Trophoblast cell (in vitro differentiated cells and primary cell): ENCODE measurements at regions not wholly inside any gene's neighbourhood (a gene's known extent, or its start where the extent isn't known, plus 50 kb on each side); places are given as distances from the start of the nearest gene placed in this dataset.

Experiments used
- DNase-seq, 2 donors: peaks; one replicate each; pipeline ENCODE4 v3.0.0-alpha.2; 2016
- H2AFZ ChIP-seq: 2 replicates; pipeline ENCODE4 v1.6.1; 2013; ENCODE audit warnings: low read length, moderate library complexity, mild to moderate bottlenecking; ENCODE audit not compliant: insufficient read depth, poor library complexity
- H2AK5ac ChIP-seq: 2 replicates; pipeline ENCODE4 v1.6.1; 2013; ENCODE audit warnings: mild to moderate bottlenecking, low read length
- H2BK120ac ChIP-seq: 2 replicates; pipeline ENCODE4 v1.6.1; 2013; ENCODE audit warnings: low read length, mild to moderate bottlenecking, moderate library complexity; ENCODE audit not compliant: insufficient read depth, poor library complexity
- H2BK12ac ChIP-seq: 2 replicates; pipeline ENCODE4 v1.6.1; 2013; ENCODE audit warnings: mild to moderate bottlenecking, low read length, moderate library complexity
- H2BK5ac ChIP-seq: 2 replicates; pipeline ENCODE4 v1.6.1; 2013; ENCODE audit warnings: low read length, low read depth, moderate library complexity, mild to moderate bottlenecking; ENCODE audit not compliant: poor library complexity
- H3K14ac ChIP-seq: 2 replicates; pipeline ENCODE4 v1.6.1; 2013; ENCODE audit warnings: mild to moderate bottlenecking, low read length
- H3K18ac ChIP-seq: 2 replicates; pipeline ENCODE4 v1.6.1; 2013; ENCODE audit warnings: mild to moderate bottlenecking, low read length
- H3K23ac ChIP-seq: 2 replicates; pipeline ENCODE4 v1.6.1; 2013; ENCODE audit warnings: low read length
- H3K27ac ChIP-seq: 2 replicates; pipeline ENCODE4 v1.5.1; 2013; ENCODE audit warnings: low read depth, mild to moderate bottlenecking, inconsistent platforms, low read length, moderate library complexity
- H3K27me3 ChIP-seq: 2 replicates; pipeline ENCODE4 v1.6.1; 2013; ENCODE audit warnings: inconsistent platforms, mild to moderate bottlenecking, low read length, moderate library complexity; ENCODE audit not compliant: insufficient read depth
- H3K36me3 ChIP-seq, 2 experiments: 1 replicate in 1 of 2; 2 replicates in 1 of 2; pipeline ENCODE4 v1.6.1; 2013; ENCODE audit warnings: low read length in 2 of 2, mild to moderate bottlenecking in 2 of 2, moderate library complexity in 1 of 2; ENCODE audit not compliant: insufficient read depth in 2 of 2, control insufficient read depth in 1 of 2
- H3K4ac ChIP-seq: 2 replicates; pipeline ENCODE4 v1.6.1; 2013; ENCODE audit warnings: low read depth, mild to moderate bottlenecking, low read length, moderate library complexity
- H3K4me1 ChIP-seq, 2 experiments: 1 replicate in 1 of 2; 2 replicates in 1 of 2; pipeline ENCODE4 v1.6.1; 2013; ENCODE audit warnings: low read length in 2 of 2, mild to moderate bottlenecking in 2 of 2, moderate library complexity in 1 of 2; ENCODE audit not compliant: insufficient read depth in 2 of 2, control insufficient read depth in 1 of 2
- H3K4me2 ChIP-seq: 2 replicates; pipeline ENCODE4 v1.6.1; 2013; ENCODE audit warnings: inconsistent platforms, mild to moderate bottlenecking, low read length, moderate library complexity
- H3K4me3 ChIP-seq: 2 replicates; pipeline ENCODE4 v1.5.1; 2013; ENCODE audit warnings: mild to moderate bottlenecking, low read depth, low read length, inconsistent platforms
- H3K79me1 ChIP-seq: one replicate; pipeline ENCODE4 v1.6.1; 2013; ENCODE audit warnings: low read length
- H3K79me2 ChIP-seq: 2 replicates; pipeline ENCODE4 v1.6.1; 2013; ENCODE audit warnings: low read length, mild to moderate bottlenecking; ENCODE audit not compliant: control insufficient read depth, insufficient read depth, poor library complexity
- H3K9ac ChIP-seq: 2 replicates; pipeline ENCODE4 v1.6.1; 2013; ENCODE audit warnings: mild to moderate bottlenecking, low read length
- H3K9me3 ChIP-seq: 2 replicates; pipeline ENCODE4 v1.6.1; 2013; ENCODE audit warnings: low read depth, mild to moderate bottlenecking, control low read depth, inconsistent platforms, low read length; ENCODE audit not compliant: insufficient read depth
- H4K12ac ChIP-seq: 2 replicates; pipeline ENCODE4 v1.6.1; 2013; ENCODE audit warnings: low read depth, mild to moderate bottlenecking, low read length, moderate library complexity
- H4K8ac ChIP-seq: 2 replicates; pipeline ENCODE4 v1.6.1; 2013; ENCODE audit warnings: low read depth, mild to moderate bottlenecking, low read length, moderate library complexity
- H4K91ac ChIP-seq: one replicate; pipeline ENCODE4 v1.6.1; 2013; ENCODE audit warnings: low read depth, mild to moderate bottlenecking, low read length, moderate library complexity
- WGBS: extraction: QIAGEN DNeasy Blood & Tissue Kit; methylation state at CpG from one replicate; pipeline ENCODE4 v1.1.7; 2013; ENCODE audit warnings: missing lambda C conversion rate; ENCODE audit not compliant: insufficient read length, insufficient coverage; ENCODE audit errors: extremely low coverage; 5-methylcytosine and 5-hydroxymethylcytosine counted together

DNA sequence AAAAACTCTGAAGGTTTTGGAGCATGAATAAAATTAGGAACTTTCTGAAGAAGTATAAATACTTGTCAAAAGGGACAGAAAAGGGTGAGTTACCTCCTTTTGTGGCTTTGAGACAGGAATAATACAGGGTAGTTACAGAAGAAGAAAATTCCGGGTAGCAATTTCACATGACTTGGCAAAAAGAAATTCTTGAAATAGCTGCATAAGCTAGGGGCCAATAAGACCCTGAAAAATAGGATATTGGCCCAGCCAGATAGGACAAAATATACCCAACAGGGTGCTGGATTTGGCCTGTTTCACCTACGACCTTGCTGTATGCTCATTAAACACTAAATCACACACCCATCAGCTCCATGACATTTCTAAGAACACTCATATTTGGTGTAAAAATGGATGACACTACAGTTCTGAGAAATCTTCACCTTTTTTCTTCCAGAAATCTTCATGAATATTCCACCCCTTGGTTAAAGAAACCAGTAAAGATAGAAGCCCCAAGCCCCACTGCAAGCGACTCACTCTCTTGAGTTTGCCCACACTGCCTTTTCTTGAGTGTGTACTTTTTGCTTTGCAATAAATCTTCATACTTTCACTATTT is 362.7 kb downstream of the SEMA3D start:
- H3K18ac ChIP-seq = no peak overlapping the region
- no peak overlapping the region for H3K4ac ChIP-seq
- no CpG with 5 or more reads among the region's 3 CpGs for WGBS
- H2BK12ac ChIP-seq = no peak overlapping the region
- no peak for DNase-seq
- no peak overlapping the region for H2BK5ac ChIP-seq
- H3K9ac ChIP-seq = no peak overlapping the region
- H3K4me1 ChIP-seq = no peaks in the 10 kb centered on the region
- H3K79me1 ChIP-seq = no peaks in the 10 kb centered on the region
- H3K14ac ChIP-seq = no peak overlapping the region
- H4K91ac ChIP-seq = no peak overlapping the region
- H3K4me2 ChIP-seq = no peak overlapping the region
- no peak overlapping the region for H2AFZ ChIP-seq
- no peaks in the 10 kb centered on the region for H3K9me3 ChIP-seq
- H2AK5ac ChIP-seq = no peak overlapping the region
- no peaks in the 10 kb centered on the region for H3K36me3 ChIP-seq
- no peak overlapping the region for H4K12ac ChIP-seq
- H3K79me2 ChIP-seq = no peaks in the 10 kb centered on the region
- H4K8ac ChIP-seq = no peak overlapping the region
- H3K23ac ChIP-seq = no peak overlapping the region
- no peak overlapping the region for H3K4me3 ChIP-seq
- no peaks in the 10 kb centered on the region for H3K27me3 ChIP-seq
- no peak overlapping the region for H3K27ac ChIP-seq
- H2BK120ac ChIP-seq = no peak overlapping the region

DNA sequence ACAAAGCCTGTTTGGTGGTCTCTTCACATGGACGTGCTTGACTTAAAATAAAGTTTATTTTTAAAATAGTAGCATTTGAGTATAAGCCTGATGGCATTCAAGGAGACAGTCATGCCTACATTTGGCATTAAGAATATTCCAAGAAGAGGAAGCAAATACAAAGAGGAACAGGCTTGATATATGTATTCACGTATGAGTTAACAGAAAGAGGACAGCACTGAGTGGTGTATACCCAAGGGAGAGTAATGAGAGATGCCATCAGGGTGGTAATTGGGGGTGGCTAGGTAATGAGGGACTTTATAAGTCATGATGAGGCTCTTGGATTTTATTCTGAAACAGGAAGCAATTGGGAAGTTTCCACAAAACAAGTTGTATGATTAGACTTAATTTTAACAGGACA is 363.3 kb downstream of the SEMA3D start:
- no CpG with 5 or more reads among the region's 2 CpGs for WGBS

DNA sequence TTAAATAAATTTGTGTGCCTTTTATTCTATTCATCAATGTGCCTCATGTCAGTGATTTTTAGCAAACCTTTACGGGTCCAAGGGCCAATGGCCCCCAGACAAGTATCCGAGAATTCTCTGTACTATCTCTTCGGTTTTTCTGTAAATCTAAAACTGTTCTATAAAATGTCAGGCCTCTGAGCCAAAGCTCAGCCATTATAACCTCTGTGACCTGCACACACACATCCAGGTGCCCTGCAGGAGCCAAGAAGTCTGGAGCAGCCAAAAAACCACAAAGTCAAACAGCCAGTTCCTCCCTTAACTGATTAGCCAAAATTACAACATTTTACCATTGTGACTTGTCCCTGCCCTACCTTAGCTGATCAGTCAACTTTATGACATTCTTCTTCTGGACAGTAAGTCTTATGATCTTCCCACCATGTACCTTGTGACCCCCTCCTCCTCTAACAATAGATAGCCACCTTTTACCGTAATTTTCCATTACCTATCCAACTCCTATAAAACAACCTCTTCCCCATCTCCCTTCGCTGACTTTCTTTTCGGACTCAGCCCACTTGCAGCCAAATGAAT is 363.8 kb downstream of the SEMA3D start:
- Histone ChIP-seq H2BK5ac (no peak overlapping the region), H3K23ac (no peak overlapping the region), H3K27me3 (no peaks in the 10 kb centered on the region), H3K4me2 (no peak overlapping the region), H2AK5ac (no peak overlapping the region), H2BK120ac (no peak overlapping the region), H3K4me1 (no peaks in the 10 kb centered on the region), H4K91ac (no peak overlapping the region), H2BK12ac (no peak overlapping the region), H3K14ac (no peak overlapping the region), H3K4me3 (no peak overlapping the region), H3K18ac (no peak overlapping the region), H3K36me3 (no peaks in the 10 kb centered on the region), H4K8ac (no peak overlapping the region), H3K27ac (no peak overlapping the region), H3K9ac (no peak overlapping the region), H3K79me1 (no peaks in the 10 kb centered on the region), H3K9me3 (no peaks in the 10 kb centered on the region), H4K12ac (no peak overlapping the region), H3K4ac (no peak overlapping the region), H2AFZ (no peak overlapping the region), H3K79me2 (no peaks in the 10 kb centered on the region)
- WGBS = no CpG with 5 or more reads among the region's 6 CpGs
- DNase-seq = no peak

More for the DNA sequence above, 363.3 kb downstream of the SEMA3D start:
- Histone ChIP-seq H3K23ac (no peak overlapping the region), H2AK5ac (no peak overlapping the region), H2BK12ac (no peak overlapping the region), H3K4ac (no peak overlapping the region), H4K8ac (no peak overlapping the region), H2AFZ (no peak overlapping the region), H2BK5ac (no peak overlapping the region), H3K9ac (no peak overlapping the region), H3K18ac (no peak overlapping the region), H3K9me3 (no peaks in the 10 kb centered on the region), H3K79me2 (no peaks in the 10 kb centered on the region), H3K79me1 (no peaks in the 10 kb centered on the region), H4K12ac (no peak overlapping the region), H3K4me2 (no peak overlapping the region), H3K4me3 (no peak overlapping the region), H2BK120ac (no peak overlapping the region), H3K27me3 (no peaks in the 10 kb centered on the region), H3K14ac (no peak overlapping the region), H3K4me1 (no peaks in the 10 kb centered on the region), H4K91ac (no peak overlapping the region), H3K27ac (no peak overlapping the region), H3K36me3 (no peaks in the 10 kb centered on the region)
- DNase-seq = no peak

DNA sequence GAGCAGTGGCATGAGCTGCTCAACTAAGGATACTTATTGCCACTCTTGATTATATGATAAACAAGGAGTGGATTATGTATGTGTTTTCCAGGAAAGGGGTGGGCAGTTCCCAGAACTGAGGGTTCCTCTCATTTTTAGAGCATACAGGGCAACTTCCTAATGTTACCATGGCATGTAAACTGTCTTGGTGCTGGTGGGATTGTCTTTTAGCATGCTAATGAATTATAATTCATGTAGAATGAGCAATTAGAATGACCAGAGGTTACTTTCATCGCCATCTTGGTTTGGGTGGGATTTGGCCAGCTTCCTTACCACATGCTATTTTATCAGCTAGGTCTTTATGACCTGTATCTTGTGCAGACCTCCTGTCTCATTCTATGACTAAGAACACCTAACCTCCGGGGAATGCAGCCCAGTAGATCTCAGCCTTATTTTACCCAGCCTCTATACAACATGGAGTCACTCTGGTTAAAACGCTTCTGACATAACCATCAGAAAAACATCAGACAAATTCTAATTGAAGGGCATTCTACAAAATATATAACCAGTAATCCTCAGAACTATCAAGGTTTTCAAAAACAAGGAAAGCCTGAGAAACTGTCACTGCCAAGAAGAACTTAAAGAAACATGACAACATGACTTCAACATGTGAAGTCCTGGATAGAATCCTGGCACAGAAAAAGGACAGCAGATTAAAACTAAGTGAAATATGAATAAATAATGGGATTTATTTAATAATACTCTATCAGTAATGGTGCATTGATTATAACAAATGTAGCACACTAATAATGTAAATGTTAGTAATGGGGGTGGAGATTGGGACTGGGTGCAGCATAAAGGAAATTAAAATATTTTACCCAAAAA is 365.0 kb downstream of the SEMA3D start:
- no peak overlapping the region for H2BK12ac ChIP-seq
- H3K27ac ChIP-seq = no peak overlapping the region
- no CpG with 5 or more reads among the region's 3 CpGs for WGBS

More for the DNA sequence above, 365.0 kb downstream of the SEMA3D start:
- H4K91ac ChIP-seq = no peak overlapping the region
- H3K4me1 ChIP-seq = no peaks in the 10 kb centered on the region
- no peak for DNase-seq
- H3K27me3 ChIP-seq = no peaks in the 10 kb centered on the region
- H3K4me3 ChIP-seq = no peak overlapping the region
- H2AK5ac ChIP-seq = no peak overlapping the region
- H3K9me3 ChIP-seq = no peaks in the 10 kb centered on the region
- H3K23ac ChIP-seq = no peak overlapping the region
- H2BK5ac ChIP-seq = no peak overlapping the region
- H4K8ac ChIP-seq = no peak overlapping the region
- no peak overlapping the region for H3K4ac ChIP-seq
- no peak overlapping the region for H2AFZ ChIP-seq
- no peaks in the 10 kb centered on the region for H3K79me2 ChIP-seq
- no peaks in the 10 kb centered on the region for H3K79me1 ChIP-seq
- H3K4me2 ChIP-seq = no peak overlapping the region
- H3K36me3 ChIP-seq = no peaks in the 10 kb centered on the region
- no peak overlapping the region for H4K12ac ChIP-seq
- no peak overlapping the region for H3K18ac ChIP-seq
- H3K14ac ChIP-seq = no peak overlapping the region
- H3K9ac ChIP-seq = no peak overlapping the region
- peak overlapping the region; percentile 22 for H2BK120ac ChIP-seq
